OCI-LY3 (cell line): ENCODE measurements at regions not wholly inside any gene's neighbourhood (a gene's known extent, or its start where the extent isn't known, plus 50 kb on each side); places are given as distances from the start of the nearest gene placed in this dataset.

Source experiments
- CTCF ChIP-seq: fragments of 200-600, 300-600 bp; sonication (generic); IDR thresholded peaks from 2 replicates; pipeline ENCODE4 v1.5.1; 2014; ENCODE audit warnings: antibody characterized with exemption, low read length, low read depth
- EZH2phosphoT487 ChIP-seq: fragments of 200-600 bp; shearing (Covaris generic); IDR thresholded peaks from 2 replicates; pipeline ENCODE4 v1.6.1; 2018; ENCODE audit warnings: antibody characterized with exemption, mixed run types, low read depth

GRCh38 chr4:120355881-120356280, 289.2 kb upstream of the MAD2L1 start:
- TF ChIP-seq CTCF (no peak), EZH2phosphoT487 (no peak)
